ENCODE measurements at regions not wholly inside any gene's neighbourhood (a gene's known extent, or its start where the extent isn't known, plus 50 kb on each side); places are given as distances from the start of the nearest gene placed in this dataset.

DNA sequence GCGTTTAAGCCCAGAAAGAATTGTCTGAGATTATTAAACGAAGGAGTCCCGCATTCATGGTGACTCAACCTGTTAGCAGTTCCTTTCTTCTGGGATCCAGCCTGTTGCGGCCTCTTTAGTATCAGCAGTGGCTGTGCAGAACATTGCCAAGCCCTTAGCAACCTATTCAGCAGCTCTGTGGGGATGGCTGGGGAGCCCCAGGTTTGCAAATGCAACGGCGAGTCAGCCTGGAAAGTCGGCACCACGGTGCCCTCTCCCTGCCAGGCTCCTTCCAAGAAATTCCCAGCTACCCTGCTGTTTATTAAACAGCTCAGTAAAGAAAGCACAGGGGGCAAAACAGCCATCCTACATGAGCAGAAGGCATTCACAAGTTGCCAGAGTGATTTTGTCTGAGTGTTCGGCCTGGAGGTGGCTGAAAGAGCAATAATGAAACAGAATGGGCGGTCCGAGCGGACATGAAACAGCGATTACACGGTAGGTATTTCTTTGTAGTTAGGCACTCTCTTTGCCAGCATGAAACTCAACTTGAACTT is 198.3 kb downstream of the BAMBI start:
- TF ChIP-seq, protein P1, sequence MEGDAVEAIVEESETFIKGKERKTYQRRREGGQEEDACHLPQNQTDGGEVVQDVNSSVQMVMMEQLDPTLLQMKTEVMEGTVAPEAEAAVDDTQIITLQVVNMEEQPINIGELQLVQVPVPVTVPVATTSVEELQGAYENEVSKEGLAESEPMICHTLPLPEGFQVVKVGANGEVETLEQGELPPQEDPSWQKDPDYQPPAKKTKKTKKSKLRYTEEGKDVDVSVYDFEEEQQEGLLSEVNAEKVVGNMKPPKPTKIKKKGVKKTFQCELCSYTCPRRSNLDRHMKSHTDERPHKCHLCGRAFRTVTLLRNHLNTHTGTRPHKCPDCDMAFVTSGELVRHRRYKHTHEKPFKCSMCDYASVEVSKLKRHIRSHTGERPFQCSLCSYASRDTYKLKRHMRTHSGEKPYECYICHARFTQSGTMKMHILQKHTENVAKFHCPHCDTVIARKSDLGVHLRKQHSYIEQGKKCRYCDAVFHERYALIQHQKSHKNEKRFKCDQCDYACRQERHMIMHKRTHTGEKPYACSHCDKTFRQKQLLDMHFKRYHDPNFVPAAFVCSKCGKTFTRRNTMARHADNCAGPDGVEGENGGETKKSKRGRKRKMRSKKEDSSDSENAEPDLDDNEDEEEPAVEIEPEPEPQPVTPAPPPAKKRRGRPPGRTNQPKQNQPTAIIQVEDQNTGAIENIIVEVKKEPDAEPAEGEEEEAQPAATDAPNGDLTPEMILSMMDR (IDR thresholded peaks at IDR 0.05): peak in 1 of 12 donors; percentile 10
- no peak for TF ChIP-seq POLR2A (IDR thresholded peaks at IDR 0.05)

Measured in heart left ventricle (tissue), 13 donors.